Stimulated activated memory B cell treated with anti-CD40 and anti-IgM and Interleukin-4, amounts not matched to agents 10 μg/mL and 1 μg/mL and 100 μg/mL, for 72 hours (primary cell): ENCODE measurements at regions not wholly inside any gene's neighbourhood (a gene's known extent, or its start where the extent isn't known, plus 50 kb on each side); places are given as distances from the start of the nearest gene placed in this dataset.
"Not testable (repeated sequence)": the region's sequence is repeated elsewhere in the genome, so short reads cannot be mapped to it uniquely, and the experiment has no call there.

ENCODE experiments used
- ATAC-seq: fragments of 150-1000 bp; cut with Tn5 transposase; 2 replicates; pipeline ENCODE4 v1.10.0; 2021
- H3K27ac Mint-ChIP-seq: one replicate; pipeline ENCODE4 v1.8.0; 2022; ENCODE audit warnings: mild to moderate bottlenecking, mixed read lengths
- H3K27me3 Mint-ChIP-seq: one replicate; pipeline ENCODE4 v1.8.0; 2022; ENCODE audit warnings: mixed read lengths
- H3K36me3 Mint-ChIP-seq: one replicate; pipeline ENCODE4 v1.8.0; 2022; ENCODE audit warnings: mixed read lengths
- H3K4me1 Mint-ChIP-seq: one replicate; pipeline ENCODE4 v1.8.0; 2022; ENCODE audit warnings: mixed read lengths
- H3K4me3 Mint-ChIP-seq: one replicate; pipeline ENCODE4 v1.8.0; 2022; ENCODE audit warnings: mild to moderate bottlenecking, moderate library complexity, mixed read lengths
- H3K9me3 Mint-ChIP-seq: one replicate; pipeline ENCODE4 v1.8.0; 2022; ENCODE audit warnings: mixed read lengths

DNA sequence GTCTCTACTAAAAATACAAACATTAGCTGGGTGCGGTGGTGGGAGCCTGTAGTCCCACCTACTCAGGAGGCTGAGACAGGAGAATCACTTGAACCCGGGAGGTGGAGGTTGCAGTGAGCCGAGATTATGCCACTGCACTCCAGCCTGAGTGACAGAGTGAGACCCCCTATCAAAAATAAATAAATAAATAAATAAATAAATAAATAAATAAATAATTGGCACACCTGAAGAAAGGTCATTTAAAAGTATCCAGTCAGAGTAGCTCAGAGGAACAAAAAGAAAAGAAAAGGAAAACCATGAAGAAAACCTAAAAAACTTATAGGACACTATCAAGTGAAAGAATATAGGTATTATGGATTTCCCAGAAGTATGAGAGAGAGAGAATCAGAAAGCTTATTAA, 330.1 kb upstream of the AR start:
- not testable (repeated sequence) for ATAC-seq, H3K27me3 Mint-ChIP-seq, H3K9me3 Mint-ChIP-seq, H3K36me3 Mint-ChIP-seq, H3K4me3 Mint-ChIP-seq, H3K27ac Mint-ChIP-seq, H3K4me1 Mint-ChIP-seq

DNA sequence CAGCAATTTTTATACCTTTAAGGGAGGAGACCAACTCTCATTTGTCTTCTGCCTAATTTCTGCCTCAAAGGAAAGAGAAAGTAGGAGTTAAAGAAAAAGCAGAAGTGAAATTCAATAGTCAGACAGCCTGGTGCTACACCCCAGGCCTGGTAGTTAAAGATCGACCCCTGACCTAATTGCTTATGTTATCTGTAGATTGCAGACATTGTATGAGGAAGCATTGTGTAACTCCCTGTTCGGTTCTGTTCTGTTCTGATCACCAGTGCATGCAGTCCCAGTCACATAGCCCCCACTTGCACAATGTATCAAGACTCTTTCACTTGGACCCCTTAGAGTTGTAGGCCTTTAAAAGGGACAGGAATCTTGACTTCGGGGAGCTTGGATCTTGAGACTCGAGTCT, 335.9 kb upstream of the AR start:
- Mint-ChIP-seq H3K27ac (no peak overlapping the region), H3K4me3 (no peak overlapping the region), H3K27me3 (no peaks in the 10 kb centered on the region), H3K9me3 (no peaks in the 10 kb centered on the region), H3K4me1 (no peaks in the 10 kb centered on the region), H3K36me3 (no peaks in the 10 kb centered on the region)
- no peak for ATAC-seq

DNA sequence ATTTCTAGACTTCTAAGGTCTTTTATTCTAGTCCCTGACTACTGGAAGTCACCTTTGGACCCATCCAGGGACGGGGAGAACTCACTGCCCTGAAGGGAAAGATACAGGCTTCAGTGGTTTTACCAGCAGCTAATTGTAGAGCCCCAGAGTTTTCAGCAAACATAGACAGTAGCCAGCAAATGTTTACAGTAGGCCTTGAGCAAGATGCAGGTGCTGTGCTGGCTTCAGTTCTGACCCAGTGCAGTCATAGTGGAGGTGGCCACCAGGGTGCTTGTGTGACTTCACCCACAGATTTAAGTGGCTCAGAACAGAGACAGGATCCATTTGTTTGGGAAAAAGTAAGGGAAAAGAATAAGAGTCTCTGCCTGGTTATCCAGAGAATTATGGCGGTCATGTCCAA, 384.4 kb upstream of the AR start:
- Mint-ChIP-seq H3K4me3 (no peak overlapping the region), H3K4me1 (no peaks in the 10 kb centered on the region), H3K36me3 (no peaks in the 10 kb centered on the region), H3K9me3 (no peaks in the 10 kb centered on the region), H3K27ac (no peak overlapping the region), H3K27me3 (no peaks in the 10 kb centered on the region)
- no peak for ATAC-seq

DNA sequence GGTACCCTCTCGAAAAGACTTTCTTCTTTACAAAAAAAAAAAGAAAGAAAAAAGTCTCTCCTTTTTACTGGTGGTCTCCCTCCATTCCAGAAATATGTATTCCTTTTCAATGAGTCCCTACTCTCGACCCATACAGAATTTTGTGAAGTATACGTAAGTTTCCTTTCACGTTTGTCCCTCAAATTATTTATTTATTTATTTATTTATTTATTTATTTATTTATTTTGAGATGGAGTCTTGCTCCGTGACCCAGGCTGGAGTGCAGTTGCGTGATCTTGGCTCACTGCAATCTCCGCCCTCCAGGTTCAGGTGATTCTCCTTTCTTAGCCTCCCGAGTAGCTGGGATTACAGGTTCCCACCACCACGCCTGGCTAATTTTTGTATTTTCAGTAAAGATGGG, 429.2 kb upstream of the AR start:
- Mint-ChIP-seq H3K9me3 (no peaks in the 10 kb centered on the region), H3K36me3 (no peaks in the 10 kb centered on the region), H3K27me3 (no peaks in the 10 kb centered on the region), H3K4me3 (no peak overlapping the region), H3K27ac (no peak overlapping the region), H3K4me1 (no peaks in the 10 kb centered on the region)
- no peak for ATAC-seq

DNA sequence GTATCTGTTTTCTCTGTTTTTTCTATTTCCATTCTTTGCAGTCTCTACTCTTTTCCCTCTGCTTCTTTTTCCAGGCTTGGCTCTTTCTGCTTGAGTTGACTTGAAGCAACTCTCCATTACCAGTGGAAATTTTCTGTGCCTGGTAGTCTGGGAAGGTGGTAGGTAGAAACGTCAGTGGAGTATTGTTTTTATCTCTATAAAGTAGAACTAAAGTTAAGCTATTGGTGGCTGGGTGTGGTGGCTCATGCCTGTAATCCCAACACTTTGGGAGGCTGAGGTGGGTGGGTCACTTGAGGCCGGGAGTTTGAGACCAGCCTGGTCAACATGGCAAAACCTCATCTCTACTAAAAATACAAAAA, 438.1 kb upstream of the AR start:
- Mint-ChIP-seq H3K27ac (no peak overlapping the region), H3K4me1 (no peaks in the 10 kb centered on the region), H3K4me3 (no peak overlapping the region), H3K9me3 (peaks cover 5% of the 10 kb centered on the region), H3K27me3 (no peaks in the 10 kb centered on the region), H3K36me3 (no peaks in the 10 kb centered on the region)
- ATAC-seq, result no peak

DNA sequence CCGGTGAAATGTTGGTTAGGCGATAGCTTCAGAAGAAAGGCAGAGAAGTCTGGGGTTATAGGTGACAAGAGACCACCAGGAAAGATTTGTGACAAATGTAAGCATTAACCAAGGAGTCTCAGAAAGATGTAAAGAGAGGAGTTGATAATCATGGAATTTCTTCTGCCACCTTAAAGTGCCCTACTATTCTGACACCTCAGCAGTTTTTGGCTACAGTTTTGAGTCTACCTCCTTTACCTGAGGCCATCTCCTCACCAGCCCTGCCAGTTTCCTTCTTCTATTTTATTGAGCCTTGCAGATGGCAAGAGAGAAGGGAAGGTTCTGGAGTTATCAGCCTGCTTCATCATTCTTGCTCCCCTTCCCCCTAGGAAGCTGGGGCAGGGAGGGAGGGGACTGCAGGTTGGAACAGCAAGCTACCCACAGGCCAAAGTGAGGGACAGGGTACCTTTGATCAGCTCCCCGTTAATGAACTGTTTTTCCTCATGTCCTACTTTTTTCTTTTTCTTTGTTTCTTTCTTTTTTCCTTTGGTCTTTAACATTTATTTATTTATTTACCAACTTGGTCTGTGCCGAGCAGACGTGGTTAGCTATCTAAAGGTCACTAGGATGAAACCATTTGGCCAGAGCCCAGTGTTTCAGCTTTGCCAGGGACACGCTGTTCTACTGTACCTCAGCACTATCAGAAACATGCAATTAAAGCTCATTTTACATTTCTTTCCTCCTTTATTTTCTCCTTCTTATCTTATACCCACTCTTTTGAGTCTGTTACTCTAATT, 438.7 kb upstream of the AR start:
- H3K4me1 Mint-ChIP-seq, result no peaks in the 10 kb centered on the region
- no peak overlapping the region for H3K4me3 Mint-ChIP-seq
- no peak overlapping the region for H3K27ac Mint-ChIP-seq
- no peaks in the 10 kb centered on the region for H3K36me3 Mint-ChIP-seq
- H3K27me3 Mint-ChIP-seq, result no peaks in the 10 kb centered on the region
- H3K9me3 Mint-ChIP-seq, result peaks cover 5% of the 10 kb centered on the region
- no peak for ATAC-seq

DNA sequence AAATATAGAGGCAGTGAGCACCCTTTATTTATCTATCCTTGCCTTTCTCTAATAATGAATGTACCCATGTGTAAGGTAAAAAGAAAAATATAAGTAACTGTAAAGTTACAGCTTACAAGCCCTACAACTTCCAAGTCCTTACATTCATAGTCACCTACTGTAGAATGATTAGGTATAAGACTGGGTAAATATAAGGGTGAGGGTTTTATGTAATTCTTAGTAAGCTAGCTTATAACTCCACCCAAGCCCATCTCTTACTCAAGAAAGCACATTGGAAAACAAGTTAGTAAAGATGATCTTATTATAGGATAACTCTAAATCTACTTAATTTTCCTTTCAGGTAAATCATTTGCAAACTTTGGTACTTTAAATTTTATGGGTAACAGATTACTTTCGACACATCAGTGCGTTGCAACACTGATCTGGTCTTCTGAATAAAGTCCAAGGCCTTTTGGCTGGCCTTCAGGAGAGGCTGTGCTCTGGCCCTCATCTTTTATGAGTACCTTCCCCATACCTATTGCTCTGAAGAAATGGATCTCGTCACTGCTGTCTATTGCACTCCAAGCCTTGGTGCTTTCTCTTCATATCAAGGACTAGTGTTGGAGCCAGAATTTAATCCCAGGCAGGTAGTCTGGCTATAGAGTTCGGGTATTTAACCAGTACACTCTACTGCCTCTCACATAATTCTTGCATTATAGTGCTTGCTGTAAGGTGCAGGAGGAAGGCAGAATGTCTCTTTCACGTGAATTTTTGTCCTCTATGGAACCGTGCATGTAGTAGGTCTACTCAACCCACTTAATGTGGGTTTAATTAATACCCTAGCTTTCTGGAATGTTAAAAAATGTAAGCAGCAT, 443.6 kb upstream of the AR start:
- Mint-ChIP-seq H3K4me3 (no peak overlapping the region), H3K36me3 (no peaks in the 10 kb centered on the region), H3K27ac (no peak overlapping the region), H3K9me3 (peaks cover 3% of the 10 kb centered on the region), H3K4me1 (no peaks in the 10 kb centered on the region), H3K27me3 (no peaks in the 10 kb centered on the region)
- ATAC-seq, result no peak

DNA sequence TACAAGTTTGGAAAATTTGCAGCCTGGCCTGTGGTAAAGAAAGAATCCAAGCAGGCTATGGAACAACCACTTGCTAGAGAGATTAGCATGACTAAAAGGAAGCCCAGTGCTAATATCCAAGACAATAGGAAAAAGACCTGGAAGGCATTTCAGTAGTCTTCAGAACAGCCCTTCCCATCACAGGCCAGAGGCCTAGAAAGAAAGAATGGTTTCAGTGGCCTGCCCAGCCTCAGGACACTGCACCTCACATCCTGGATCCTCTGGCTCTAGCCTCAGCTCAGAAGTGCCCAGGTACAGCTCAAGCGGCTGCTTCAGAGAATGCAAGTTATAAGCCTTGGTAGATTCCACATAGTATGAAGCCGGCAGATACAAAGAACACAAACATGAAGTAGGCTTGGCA, 449.8 kb upstream of the AR start:
- H3K4me1 Mint-ChIP-seq, result no peaks in the 10 kb centered on the region
- no peaks in the 10 kb centered on the region for H3K27me3 Mint-ChIP-seq
- no peak overlapping the region for H3K4me3 Mint-ChIP-seq
- no peak overlapping the region for H3K27ac Mint-ChIP-seq
- no peaks in the 10 kb centered on the region for H3K9me3 Mint-ChIP-seq
- no peak for ATAC-seq
- H3K36me3 Mint-ChIP-seq, result no peaks in the 10 kb centered on the region

DNA sequence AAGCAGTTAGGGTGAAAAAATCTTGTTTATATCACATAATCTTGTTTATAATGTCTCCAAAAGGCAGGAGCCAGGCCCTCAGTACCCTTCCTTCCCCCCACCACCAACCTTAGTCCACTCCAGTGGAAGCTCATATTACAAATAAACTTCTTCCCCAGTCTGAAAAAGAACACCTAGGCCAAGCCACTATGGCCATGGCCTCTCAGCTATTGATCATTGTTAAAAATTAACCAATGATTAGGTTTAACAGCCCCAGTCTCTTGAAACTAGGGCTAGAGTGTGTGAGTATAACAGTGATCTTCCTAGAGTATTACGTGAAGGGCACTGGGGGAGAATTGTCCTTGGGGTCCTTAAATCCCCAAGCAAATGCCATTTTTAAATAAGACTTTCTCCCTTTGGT, 411.9 kb upstream of the EDA2R start:
- no peak for ATAC-seq
- no peaks in the 10 kb centered on the region for H3K4me1 Mint-ChIP-seq
- H3K27me3 Mint-ChIP-seq, result no peaks in the 10 kb centered on the region
- H3K27ac Mint-ChIP-seq, result no peak overlapping the region
- no peaks in the 10 kb centered on the region for H3K36me3 Mint-ChIP-seq
- H3K4me3 Mint-ChIP-seq, result no peak overlapping the region
- H3K9me3 Mint-ChIP-seq, result peaks cover 3% of the 10 kb centered on the region

DNA sequence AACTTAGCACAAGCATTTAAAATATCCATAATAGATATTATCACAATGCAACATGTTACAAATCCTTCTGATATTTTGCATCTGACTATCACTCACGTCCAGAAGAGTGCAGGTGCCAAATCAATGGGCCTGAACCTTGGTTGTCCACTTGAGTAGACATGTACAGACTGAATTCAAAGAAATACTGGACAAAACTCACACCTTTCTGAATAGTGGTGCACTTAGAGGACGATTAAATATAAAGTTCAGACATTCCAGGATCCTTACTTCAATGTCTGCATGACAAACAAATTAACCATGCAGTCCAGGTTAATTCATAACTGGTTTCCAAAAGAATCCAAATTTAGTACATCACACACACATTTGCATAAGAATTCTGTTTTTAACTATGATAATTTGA, 406.0 kb upstream of the EDA2R start:
- H3K4me3 Mint-ChIP-seq, result no peak overlapping the region
- ATAC-seq, result no peak
- H3K36me3 Mint-ChIP-seq, result no peaks in the 10 kb centered on the region
- no peak overlapping the region for H3K27ac Mint-ChIP-seq
- H3K27me3 Mint-ChIP-seq, result no peaks in the 10 kb centered on the region
- H3K4me1 Mint-ChIP-seq, result no peaks in the 10 kb centered on the region
- no peaks in the 10 kb centered on the region for H3K9me3 Mint-ChIP-seq

DNA sequence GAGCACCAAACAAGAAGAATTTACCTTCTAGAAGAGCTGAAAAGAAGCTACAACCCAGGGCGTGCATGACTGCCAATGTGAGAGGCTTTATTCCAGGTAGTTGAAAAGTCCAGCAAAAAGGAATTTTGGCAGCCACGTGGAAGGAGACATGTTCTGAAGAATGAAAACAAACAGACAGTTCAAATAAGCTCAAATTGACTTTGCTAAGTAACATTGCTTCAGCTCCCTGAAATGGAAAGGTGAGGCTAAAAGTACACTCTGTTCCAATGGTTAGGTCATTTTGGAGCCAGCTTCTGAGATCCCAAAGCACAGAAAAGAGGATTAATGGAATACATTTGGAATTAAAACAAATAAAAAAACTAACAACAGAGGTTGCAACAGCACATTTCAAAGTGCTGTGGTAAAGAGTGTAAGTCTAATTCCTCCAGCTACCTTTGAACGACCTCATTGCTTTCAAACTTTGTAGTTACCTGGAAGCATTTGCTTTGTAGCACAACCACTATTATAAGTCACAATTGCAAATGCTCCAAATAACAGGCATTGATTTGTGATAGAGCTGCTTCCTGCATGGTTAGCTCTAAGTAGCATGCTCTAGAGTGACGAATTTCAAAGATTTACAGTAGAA, 405.3 kb upstream of the EDA2R start:
- Mint-ChIP-seq H3K27me3 (no peaks in the 10 kb centered on the region), H3K27ac (no peak overlapping the region), H3K4me3 (no peak overlapping the region), H3K36me3 (no peaks in the 10 kb centered on the region), H3K9me3 (no peaks in the 10 kb centered on the region), H3K4me1 (no peaks in the 10 kb centered on the region)
- ATAC-seq, result no peak

DNA sequence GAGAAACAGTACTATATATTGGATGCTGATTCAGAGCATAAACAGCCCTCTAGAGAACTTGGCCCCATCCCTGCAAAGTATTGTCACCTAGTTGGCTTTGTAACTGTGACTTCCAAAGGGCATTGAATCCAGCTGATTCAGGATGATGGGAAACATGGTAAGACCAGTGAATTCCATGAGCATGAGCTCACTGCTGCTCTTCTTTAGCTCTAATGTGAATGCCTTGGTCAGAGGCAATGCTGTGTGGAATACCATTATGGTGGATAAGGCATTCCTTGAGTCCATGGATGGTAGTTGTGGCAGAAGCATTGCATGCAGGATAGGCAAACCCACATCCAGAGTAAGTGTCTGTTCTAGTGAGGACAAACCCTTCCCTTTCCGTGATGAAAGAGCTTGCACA, 365.6 kb upstream of the EDA2R start:
- Mint-ChIP-seq H3K9me3 (no peaks in the 10 kb centered on the region), H3K27me3 (no peaks in the 10 kb centered on the region), H3K4me1 (no peaks in the 10 kb centered on the region), H3K36me3 (no peaks in the 10 kb centered on the region), H3K4me3 (no peak overlapping the region), H3K27ac (no peak overlapping the region)
- no peak for ATAC-seq

DNA sequence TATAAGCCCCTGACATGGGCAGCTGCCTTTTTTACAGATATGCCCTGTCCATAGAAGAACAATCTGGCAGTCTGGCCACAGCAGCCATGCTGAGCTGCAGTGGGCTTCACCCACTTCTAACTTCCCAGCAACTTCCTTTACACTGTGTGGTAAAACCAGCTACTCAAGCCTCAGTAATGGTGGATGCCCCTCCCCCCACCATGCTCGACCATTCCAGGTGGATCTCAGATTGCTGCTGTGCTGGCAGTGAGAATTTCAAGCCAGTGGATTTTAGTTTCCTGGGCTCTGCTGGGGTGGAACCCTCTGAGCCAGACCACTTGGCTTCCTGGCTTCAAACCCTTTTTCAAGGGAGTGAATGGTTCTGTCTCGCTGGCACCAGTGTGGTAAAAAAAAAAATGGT, 355.9 kb upstream of the EDA2R start:
- Mint-ChIP-seq H3K9me3 (peaks cover 3% of the 10 kb centered on the region), H3K4me3 (no peak overlapping the region), H3K27me3 (no peaks in the 10 kb centered on the region), H3K4me1 (no peaks in the 10 kb centered on the region), H3K36me3 (no peaks in the 10 kb centered on the region), H3K27ac (no peak overlapping the region)
- no peak for ATAC-seq

DNA sequence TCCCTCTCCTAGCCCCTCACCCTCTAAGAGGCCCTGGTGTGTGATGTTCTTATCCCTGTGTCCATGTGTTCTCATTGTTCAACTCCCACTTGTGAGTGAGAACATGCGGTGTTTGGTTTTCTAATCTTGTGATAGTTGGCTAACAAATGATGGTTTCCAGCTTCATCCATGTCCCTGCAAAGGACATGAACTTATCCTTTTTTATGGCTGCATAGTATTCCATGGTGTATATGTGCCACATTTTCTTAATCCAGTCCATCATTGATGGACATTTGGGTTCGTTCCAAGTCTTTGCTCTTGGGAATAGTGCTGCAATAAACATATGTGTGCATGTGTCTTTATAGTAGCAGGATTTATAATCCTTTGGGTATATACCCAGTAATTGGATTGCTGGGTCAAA, 353.2 kb upstream of the EDA2R start:
- H3K27ac Mint-ChIP-seq, H3K4me3 Mint-ChIP-seq, H3K36me3 Mint-ChIP-seq, H3K27me3 Mint-ChIP-seq, ATAC-seq, H3K9me3 Mint-ChIP-seq, H3K4me1 Mint-ChIP-seq: not testable (repeated sequence)

DNA sequence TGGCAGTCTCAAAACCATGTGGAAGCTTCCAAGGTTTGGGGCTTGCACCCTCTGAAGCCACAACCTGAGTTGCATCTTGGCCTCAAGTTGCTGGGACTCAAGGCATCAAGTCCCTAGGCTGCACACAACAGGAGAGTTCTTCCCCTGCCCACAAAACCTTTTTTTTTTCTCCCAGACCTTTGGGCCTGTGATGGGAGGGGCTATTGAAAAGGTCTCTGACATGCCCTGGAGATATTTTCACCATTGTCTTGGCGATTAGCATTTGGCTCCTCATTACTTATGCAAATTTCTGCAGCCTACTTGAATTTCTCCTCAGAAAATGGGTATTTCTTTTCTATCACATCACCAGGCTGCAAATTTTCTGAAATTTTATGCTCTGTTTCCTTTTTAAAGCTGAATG, 349.5 kb upstream of the EDA2R start:
- no peaks in the 10 kb centered on the region for H3K36me3 Mint-ChIP-seq
- no peak overlapping the region for H3K27ac Mint-ChIP-seq
- no peak overlapping the region for H3K4me3 Mint-ChIP-seq
- no peaks in the 10 kb centered on the region for H3K4me1 Mint-ChIP-seq
- peaks cover 6% of the 10 kb centered on the region for H3K9me3 Mint-ChIP-seq
- no peaks in the 10 kb centered on the region for H3K27me3 Mint-ChIP-seq
- ATAC-seq, result no peak

DNA sequence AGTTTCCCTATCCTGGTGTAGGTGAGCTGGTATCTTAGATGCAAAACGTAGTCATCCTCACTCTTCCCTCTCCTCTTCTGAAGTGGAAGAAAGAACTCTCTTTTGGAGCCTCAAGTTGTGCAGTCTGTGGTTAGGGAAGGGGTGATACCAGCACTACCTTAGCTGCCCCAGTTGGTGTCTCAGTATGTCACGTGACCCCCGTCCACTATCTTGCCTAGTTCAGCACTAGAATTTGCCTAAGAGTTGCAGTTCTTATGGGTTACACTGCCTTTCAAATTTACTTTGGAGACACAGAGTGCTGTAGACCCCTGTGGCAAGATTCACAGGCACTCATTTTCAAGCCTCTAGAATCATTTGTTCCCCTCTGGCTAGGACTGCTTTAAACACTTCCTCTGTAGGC, 322.8 kb upstream of the EDA2R start:
- Mint-ChIP-seq H3K27me3 (no peaks in the 10 kb centered on the region), H3K36me3 (no peaks in the 10 kb centered on the region), H3K4me3 (no peak overlapping the region), H3K27ac (no peak overlapping the region), H3K4me1 (no peaks in the 10 kb centered on the region), H3K9me3 (peaks cover 3% of the 10 kb centered on the region)
- no peak for ATAC-seq
